ENCODE measurements at regions not wholly inside any gene's neighbourhood (a gene's known extent, or its start where the extent isn't known, plus 50 kb on each side); places are given as distances from the start of the nearest gene placed in this dataset.
"Not testable (repeated sequence)": the region's sequence is repeated elsewhere in the genome, so short reads cannot be mapped to it uniquely, and the experiment has no call there.

DNA sequence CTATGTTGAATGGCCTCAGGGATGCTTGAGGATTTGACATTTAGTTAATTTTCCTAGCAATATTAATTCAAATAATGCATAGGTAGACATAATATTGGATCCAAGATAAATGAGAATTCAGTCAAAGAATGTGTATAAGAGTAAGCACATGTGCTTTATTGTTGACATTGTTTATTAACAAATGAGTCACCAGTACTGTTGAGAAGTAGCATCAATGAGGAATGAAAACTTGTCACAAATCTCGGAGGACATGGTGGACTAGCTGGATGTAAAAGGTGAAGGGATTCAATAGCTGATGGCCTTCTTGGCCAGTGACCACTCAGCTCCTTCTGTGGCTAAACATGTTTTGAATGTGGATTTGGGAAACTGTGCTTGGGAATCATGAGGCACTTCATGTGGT is 1137.0 kb downstream of the HACE1 start:
- no peak for DNase-seq

DNA sequence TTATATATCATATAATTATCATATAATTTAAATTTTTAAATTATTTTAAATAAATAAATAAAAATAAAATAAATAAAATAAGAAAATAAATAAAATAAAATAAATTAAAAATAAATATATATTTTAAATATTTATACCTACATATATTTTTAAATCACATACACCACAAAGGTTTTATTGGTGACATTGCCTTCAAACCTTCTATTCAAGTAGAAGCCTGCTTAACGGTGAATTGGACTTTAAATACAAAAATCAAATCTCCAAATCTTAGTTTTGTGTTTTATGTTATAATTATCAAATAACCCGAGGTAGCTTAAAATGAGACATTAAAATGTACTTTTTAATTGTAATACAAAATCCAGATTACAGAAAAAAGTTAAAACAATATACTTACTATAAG is 1137.8 kb downstream of the HACE1 start:
- no peak for DNase-seq

DNA sequence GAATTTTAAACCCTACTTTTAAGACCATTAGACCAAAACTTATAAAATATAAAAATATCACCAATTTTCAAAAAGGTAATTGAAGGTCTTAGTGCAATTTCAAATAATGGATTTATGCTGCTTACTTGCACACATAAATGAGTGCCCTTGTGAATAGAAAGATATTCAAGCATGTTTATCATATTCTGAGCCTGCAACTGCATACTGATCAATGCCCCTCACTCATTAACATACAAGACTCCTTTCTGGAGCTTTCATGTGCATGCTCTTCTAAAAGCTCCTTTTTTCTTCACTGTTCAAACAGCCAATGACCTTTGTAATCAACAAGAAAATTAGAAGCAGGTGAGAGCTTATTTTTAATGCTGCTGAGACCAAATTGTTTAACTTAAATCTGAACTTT is 1139.3 kb downstream of the HACE1 start:
- peak; percentile 9 for DNase-seq

DNA sequence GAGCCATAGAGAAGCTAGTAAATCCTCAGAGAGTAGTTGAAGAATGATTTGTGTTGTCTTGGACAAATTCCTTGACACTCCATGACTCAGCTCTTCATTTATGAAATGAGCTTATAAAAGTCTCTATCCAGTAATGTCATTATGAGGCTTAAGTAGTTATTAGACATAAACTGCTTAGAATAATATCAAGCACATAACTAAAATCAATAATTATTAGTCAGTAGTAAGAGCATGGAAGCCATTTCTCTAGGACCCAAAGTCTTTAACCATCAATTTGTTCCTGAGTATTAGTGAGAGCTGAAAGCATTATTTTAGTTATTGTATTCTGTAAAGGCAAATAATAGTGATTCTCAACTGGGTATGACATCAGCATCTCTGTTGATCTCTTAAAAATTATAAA is 1140.2 kb downstream of the HACE1 start:
- no peak for DNase-seq

DNA sequence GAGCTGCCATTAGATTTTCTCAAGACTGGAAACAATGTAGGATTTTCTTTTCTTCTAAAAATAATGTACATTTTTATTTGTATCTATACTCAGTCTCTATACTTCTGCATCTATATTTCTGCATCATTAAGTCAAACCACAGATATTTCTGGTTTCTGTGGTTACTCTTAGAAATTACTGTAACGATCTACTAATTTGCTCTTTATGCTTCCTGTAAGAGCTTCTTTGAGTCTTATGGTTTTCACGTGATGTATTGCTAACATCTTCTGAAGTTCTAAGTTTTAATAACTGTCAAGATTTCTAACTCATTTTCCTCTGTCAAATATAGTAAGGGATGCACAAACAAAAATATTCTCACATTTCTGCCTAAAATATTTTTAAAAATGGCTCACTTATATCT is 1144.5 kb downstream of the HACE1 start:
- no peak for DNase-seq

DNA sequence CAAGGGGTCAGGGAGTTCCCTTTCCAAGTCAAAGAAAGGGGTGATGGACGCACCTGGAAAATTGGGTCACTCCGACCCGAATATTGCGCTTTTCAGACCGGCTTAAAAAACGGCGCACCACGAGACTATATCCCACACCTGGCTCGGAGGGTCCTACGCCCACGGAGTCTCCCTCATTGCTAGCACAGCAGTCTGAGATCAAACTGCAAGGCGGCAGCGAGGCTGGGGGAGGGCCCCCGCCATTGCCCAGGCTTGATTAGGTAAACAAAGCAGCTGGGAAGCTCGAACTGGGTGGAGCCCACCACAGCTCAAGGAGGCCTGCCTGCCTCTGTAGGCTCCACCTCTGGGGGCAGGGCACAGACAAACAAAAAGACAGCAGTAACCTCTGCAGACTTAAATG is 1150.5 kb downstream of the HACE1 start:
- DNase-seq, result not testable (repeated sequence)

DNA sequence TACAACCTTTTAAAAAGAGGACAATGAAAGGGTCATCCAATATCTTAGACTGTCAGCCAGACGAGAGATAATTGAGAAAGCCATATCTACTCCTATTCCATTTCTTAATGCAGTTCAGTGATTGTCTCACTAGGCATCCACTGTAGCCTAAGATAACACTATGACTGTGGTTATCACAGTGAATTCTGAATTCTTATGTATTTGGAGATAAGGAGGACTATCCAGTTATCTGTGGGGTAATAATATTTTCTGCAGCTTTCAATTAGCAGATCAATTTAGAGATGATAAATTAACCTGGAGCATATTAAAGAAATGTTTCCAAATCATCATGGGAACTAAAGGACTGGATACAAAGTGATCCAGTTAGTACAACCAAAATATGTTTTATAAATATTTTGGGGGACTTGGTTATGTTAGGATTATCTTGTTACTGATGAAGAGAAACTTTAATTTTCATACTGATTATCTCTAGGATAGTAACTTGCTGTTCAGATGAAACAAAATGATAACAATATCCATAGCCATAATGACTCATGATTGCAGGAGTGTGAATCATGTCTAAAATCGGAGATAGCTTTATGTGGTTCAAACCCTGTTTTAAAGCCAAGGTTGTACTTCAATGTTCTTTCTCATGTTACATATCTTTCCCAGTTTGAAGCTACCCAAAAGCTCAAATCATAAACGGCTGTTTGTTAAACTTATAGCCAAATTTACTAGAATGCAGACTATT is 1152.0 kb downstream of the HACE1 start:
- no peak for DNase-seq

DNA sequence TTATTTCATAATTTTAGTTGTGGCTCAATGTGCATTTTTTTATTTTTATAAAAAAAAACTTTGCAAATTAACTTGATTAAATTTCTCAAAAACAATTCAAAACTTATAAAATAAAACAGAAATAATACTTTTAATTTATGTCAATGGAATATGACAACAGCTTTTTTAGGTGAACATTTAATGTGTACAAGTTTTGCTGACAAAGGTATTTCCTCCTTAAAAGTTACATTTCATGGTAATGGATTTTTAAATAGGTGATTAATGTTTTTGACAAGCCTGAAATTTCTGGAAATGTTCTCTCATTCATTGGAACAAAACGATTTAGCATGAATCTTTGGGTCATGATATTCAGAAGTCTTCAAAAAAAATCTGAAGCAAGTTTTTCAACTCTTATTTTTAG is 1160.0 kb downstream of the HACE1 start:
- no peak for DNase-seq

DNA sequence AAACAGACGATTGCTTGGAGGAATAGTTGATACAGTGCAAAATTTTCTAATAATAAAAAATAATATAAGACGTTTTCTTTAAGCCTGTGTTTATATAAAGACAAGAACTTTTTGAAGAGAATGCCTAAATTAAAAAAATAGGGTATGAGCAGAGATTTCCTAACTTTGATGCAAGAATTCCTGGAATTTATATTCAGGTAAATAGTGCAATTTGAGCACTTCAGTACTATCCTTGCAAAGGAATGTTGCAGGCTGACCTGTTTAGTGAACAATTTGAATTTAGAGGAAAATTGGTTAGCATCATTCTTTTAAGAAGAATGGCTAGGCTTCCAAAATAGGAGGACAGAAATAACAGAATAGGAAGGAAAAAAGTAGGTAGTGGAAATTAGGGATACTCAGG is 1172.3 kb downstream of the HACE1 start:
- DNase-seq, result no peak

DNA sequence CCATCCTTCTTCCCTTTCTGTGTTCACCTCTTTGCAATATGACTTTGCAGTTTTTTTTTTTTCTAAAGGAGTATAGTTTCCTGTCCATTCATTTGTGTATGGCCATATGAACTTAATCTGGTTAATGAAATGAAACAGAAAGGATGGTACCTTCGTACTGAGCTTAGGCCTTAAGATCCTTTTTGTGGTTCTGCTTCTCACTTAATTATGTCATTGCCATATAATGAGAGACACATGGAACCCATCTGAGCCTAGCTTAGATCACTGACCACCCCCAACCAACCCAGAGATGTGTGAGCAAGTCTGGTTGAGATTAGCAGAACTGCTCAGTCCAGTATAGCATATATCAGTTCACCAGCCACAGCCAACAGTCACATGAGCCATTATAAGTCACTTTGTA is 1179.6 kb downstream of the HACE1 start:
- no peak for DNase-seq

DNA sequence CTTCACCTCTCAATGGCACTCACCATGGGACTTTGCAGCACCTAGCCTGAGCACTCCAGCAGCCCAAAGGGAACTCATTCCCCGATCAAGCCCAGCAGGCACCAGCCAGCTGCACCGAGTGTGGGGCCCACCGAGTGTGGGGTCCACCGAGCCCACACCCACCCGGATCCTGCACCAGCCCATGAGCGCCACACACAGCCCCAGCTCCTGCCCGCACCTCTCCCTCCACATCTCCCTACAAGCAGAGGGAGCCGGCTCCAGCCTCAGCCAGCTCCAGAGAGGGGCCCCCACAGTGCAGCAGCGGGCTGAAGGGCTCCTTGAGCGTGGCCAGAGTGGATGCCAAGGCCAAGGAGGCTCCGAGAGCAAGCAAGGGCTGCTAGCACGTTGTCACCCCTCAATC is 1182.4 kb downstream of the HACE1 start:
- DNase-seq, result no peak

DNA sequence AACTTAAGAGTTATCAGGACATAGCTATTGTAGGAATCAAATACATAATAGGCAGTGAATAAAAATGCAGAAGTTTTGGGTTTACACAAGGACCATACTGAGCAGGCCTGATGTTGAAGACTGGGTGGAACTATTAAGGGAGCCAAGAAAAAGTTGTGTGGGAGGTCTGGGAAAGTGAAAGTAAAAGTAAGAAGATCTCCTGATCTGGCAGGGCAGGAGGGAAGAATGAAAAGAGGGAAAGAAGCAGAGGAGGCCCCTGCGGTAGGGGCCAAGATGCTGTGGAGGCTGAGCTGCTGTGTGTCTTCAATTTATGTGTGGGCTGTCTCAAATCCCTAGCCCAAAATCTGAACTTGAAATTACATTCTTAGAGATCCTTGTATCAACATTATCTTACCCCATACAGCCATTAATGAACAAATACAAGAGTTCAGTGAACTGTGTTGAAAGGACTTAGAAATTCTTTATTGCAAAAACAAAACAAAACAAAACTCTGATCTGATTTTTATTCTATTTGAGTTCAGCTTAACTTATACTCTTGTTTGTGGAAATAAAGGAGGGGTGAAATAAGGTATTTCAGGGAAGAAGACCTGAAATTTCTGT is 1183.8 kb downstream of the HACE1 start:
- no peak for DNase-seq

DNA sequence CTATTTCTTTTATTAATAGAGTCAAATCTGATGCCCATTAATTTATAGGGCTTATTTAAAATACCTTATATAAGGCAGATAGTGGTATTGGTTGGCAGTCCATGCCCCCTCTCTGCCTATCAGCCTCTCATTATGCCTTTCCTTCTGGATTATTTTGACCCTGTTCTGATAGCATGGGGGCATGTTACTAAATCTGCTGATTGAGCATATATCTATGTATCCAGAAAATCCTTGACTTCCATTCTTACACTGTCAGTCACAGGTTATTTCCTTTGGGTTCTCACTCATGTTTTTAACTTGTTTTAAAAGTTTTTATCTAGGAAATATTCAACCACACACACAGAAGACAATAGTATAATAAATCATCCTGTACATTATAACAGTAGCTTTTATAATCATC is 1184.9 kb downstream of the HACE1 start:
- DNase-seq, result no peak

DNA sequence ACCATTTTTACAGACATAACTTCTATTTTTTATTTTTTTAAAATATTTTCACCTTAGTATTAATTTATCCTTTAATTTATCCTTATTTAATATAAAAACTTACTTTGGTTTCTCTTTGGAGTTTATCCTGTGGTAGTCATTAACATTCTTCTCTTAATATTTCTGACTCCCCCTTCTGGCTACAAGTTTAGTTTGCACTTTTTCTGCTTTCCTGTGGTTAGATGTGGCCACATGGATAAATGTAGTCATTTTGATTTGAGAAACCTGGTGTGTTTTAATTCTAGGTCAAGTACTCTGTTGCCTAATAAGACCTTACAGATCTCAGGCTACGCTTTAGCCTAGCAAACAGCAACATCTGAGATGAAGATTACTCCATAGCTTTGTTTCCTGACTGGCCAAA is 1187.5 kb downstream of the HACE1 start:
- DNase-seq, result no peak

DNA sequence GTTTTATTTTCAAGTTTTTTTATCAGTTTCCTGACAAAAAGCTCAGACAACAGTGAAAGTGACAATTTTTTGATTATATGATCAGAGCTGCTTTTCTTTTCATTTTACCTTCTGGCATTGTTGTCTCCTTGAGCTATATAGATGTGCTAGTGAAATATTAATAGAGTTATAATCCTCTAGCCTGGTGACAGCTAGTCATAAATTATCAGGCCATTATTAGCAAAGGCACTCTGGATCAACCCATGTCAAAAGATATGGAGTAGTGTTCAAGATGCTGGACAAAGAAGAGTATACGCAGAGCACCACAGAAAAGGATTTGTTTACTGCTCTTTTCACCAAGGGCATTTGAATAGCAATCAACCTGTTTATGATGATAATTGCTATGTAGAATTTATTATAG is 1230.1 kb downstream of the HACE1 start:
- no peak for DNase-seq

DNA sequence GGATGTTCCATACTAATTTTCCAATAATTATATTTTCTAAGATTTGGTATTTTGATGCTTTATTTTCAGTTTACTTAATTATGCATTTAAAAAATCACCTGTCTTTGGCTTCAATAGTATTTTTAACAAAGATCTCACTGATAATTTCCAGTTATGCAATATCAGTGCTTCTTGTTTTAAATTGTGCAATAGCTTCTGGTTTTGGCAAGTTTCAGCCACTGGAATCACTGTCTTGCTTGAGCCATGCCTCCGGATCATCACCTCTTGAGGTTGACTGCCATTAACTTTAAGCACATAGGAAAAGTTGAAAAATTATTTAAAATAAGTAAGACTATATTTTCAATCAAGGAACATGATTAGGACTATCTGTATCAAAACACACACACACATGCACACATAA is 1242.1 kb downstream of the HACE1 start:
- no peak for DNase-seq

DNA sequence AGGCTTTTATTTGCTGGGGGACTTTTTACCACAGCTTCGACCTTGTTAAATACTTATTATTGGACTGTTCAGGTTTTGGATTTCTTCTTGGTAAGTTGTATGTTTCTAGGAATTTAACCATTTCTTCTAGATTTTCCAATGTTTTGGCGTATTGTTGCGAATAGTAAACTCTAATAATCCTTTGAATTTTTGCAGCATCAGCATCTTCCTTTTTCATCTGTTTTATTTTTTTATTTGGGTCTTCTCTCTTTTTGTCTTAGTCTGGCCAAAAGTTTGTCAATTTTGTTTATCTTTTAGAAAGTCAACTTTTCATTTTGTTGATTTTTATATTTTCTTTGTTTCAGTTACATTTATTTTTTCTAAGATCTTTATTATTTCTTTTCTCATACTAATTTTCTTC is 1272.0 kb downstream of the HACE1 start:
- DNase-seq, result no peak

DNA sequence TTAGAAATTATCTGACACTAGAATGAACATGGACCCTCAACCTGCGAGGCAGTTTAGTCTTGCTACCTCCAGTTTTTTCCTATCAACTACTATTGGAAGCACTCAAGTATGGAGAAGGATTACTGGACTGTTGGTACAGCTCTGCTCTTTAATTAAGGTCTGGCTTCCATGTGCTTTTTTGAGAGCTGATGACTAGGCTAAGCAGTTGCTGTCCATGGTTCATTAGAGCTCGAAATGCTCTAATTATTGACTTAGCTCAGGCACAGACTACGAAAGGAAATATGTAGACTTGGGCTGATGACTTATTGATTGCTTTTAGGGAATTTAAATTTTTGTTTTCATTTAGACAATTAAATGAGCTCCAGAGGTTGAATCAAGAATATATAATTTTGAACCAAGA is 1281.6 kb downstream of the HACE1 start:
- no peak for DNase-seq

DNA sequence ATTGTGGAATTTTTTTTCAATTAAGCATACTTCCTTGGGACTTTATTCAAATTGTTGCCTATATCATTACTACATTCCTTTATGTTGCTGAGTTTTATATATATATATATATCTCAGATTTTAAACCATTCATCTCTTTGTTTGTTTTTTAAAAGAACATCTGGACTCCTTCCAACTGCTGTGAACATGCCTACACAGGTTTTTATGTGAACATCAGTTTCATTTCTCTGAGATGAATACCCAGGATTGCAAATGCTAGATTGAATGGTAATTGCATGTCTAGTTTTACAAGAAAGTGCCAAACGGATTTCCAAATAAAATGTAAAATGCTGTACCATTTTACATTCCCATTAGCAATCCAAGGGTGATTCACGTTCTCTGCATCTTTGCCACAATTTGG is 1289.3 kb downstream of the HACE1 start:
- DNase-seq, result no peak

DNA sequence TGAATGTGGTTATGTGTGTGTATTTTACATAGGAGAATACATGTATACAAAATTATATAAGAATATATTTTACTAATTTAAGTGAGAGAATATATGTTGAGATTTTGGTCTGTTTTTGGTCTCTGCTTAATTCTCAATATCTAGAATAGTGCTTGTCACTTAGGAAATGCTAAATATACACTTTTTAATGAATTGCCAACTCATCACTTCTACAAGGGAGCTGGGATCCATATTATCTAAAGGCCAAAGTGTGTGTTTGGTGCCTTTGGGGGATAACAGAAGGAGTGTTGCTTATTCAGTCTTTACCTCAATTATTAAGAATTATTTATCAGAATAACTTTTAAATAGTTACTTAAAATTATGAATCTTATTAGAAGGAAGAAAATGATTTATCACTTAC is 1304.8 kb downstream of the HACE1 start:
- no peak for DNase-seq

DNA sequence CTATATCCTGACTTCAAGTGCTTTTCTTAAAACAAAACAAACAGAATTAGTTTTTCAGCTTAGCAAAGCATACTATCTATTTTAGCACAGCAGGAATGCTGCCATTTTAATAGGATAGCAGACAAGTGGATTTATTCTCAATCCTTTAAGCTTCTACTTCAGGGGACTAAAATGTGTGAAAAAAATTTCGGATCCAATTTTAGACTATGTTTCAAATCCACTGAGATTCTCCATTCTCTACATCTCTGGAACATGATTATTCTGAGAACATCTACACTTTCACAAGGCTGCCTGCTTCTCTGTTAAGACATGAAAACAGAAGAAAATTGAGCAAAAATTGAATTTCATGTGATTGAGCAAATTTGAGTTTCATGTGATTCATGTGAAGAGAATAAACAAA is 1321.3 kb downstream of the HACE1 start:
- DNase-seq, result no peak

DNA sequence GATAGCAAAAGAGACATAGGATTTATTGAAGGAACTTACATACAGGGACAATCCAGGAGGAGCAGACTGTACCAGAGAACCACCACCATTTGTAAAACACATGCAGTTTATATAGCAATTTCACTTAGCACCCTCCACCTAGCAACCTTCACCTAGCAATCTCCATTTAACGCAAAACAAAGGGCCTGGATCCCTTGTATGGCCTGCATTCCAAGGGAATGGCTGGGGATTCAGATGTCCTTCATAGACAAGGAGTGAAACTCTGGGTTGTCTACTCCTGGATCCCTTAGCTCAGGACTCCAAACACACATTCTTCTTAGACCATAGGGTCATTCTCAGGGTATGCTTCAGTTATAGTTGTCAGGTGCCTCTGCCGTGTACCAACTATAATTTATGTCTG is 1324.9 kb downstream of the HACE1 start:
- DNase-seq, result no peak

DNA sequence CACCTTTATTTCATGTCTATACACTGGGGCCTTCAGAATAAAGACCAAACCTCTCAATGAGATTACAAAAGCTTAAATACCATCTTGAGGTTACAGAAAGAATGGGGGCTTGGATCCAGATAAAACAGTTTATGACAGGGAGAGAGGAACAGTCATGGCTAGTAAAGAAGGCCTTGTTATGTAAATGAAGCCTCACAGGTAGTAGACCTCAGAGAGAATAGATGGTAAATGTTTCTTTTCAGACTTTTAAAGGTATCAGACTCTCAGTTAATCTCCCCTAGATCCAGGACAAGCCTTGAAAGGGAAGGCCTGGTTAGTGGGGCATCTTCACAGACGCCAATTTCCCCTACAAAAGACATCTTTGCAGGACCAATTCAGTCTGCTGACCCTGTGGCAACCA is 1325.6 kb downstream of the HACE1 start:
- DNase-seq, result no peak

DNA sequence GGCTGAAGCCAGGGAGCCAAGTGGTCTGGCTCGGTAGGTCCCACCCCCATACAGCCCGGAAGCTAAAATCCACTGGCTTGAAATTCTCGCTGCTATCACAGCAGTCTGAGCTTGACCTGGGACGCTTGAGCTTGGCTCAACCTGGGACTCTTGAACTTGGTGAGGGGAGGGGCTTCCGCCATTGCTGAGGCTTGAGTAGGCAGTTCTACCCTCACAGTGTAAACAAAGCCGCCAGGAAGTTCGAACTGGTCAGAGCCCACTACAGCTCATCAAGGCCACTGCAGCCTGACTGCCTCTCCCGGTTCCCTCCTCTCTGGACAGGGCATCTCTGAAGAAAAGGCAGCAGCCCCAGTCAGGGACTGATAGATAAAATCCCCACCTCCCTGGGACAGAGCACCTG is 1337.7 kb downstream of the HACE1 start:
- no peak for DNase-seq

DNA sequence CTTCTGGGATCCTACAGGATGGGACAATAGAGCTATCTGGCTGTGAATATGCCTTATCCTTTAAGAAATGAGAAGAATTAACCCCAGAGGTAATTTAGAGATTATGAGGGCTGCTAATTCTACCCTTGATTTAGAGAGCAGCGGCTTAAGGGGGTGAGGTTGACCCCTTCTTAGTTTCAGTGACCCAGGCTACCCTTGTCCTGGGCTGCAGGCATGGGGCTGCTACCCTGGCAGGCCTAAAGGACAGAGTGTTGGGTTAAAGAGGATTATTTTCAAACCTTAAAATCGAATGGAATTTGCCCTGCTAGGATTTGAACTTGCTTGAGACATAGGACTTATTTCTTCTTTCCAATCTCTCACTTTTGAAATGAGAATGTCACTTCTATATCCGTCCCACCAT is 1343.4 kb downstream of the HACE1 start:
- no peak for DNase-seq

Measured in NCI-H146 (cell line).